ENCODE measurements at regions not wholly inside any gene's neighbourhood (a gene's known extent, or its start where the extent isn't known, plus 50 kb on each side); places are given as distances from the start of the nearest gene placed in this dataset.

- no peak for DNase-seq
- TF ChIP-seq POLR2AphosphoS5 (IDR thresholded peaks at IDR 0.05) (no peak), CTCF (IDR thresholded peaks at IDR 0.05 in 8 of 11, conservative IDR thresholded peaks at IDR 0.05 in 3 of 11) (no peak), POLR2A (IDR thresholded peaks at IDR 0.05) (no peak)
- no peaks in the 10 kb centered on the region for H3K27me3 ChIP-seq (replicated peaks in 1 of 7)
- intact Hi-C loops (cut with DNase I; ENCODE audit: low total_unique reads): no loop called here
- no peak overlapping the region for H3K27ac ChIP-seq
- no peak overlapping the region for H3K4me3 ChIP-seq
- WGBS, 5 donors: 95 to 98% (median 95%) methylated on average over 2 of the region's 2 CpGs
- H3K9me3 ChIP-seq: no peaks in the 10 kb centered on the region
- peaks cover 0 to 5% (median 3%) of the 10 kb centered on the region in 6 donors for H3K4me1 ChIP-seq
- no peaks in the 10 kb centered on the region for H3K36me3 ChIP-seq
Measured at GRCh38 chr17:55571095-55571494, 59.8 kb upstream of the SMIM36 start.

- WGBS, 5 donors: 87 to 97% (median 95%) methylated on average over 6 of the region's 6 CpGs
- Histone ChIP-seq H3K4me3 (no peak overlapping the region), H3K36me3 (no peaks in the 10 kb centered on the region), H3K27me3 (replicated peaks in 1 of 7) (no peaks in the 10 kb centered on the region), H3K4me1 (no peaks in the 10 kb centered on the region), H3K27ac (no peak overlapping the region), H3K9me3 (no peaks in the 10 kb centered on the region)
- TF ChIP-seq POLR2A (IDR thresholded peaks at IDR 0.05): no peak
- TF ChIP-seq CTCF (IDR thresholded peaks at IDR 0.05 in 8 of 11, conservative IDR thresholded peaks at IDR 0.05 in 3 of 11): no peak
- TF ChIP-seq POLR2AphosphoS5 (IDR thresholded peaks at IDR 0.05): no peak
- no peak for DNase-seq
- intact Hi-C loops (cut with DNase I; ENCODE audit: low total_unique reads): no loop called here
Measured at GRCh38 chr17:55570391-55570790, 59.1 kb upstream of the SMIM36 start.

GRCh38 chr17:55567240-55568214 is 56.3 kb upstream of the SMIM36 start:
- 65 to 79% (median 72%) methylated on average over 6 of the region's 6 CpGs for WGBS, 5 donors
- Histone ChIP-seq H3K27me3 (replicated peaks in 1 of 7) (no peaks in the 10 kb centered on the region), H3K27ac (no peak overlapping the region), H3K4me3 (no peak overlapping the region), H3K4me1 (no peaks in the 10 kb centered on the region), H3K9me3 (no peaks in the 10 kb centered on the region), H3K36me3 (no peaks in the 10 kb centered on the region)
- intact Hi-C loops (cut with DNase I; ENCODE audit: low total_unique reads): no loop called here
- DNase-seq: no peak
- TF ChIP-seq POLR2AphosphoS5 (IDR thresholded peaks at IDR 0.05) (no peak), CTCF (IDR thresholded peaks at IDR 0.05 in 8 of 11, conservative IDR thresholded peaks at IDR 0.05 in 3 of 11) (no peak)

GRCh38 chr17:55564081-55564480 is 52.8 kb upstream of the SMIM36 start:
- H3K4me1 ChIP-seq: no peaks in the 10 kb centered on the region

More at GRCh38 chr17:55564081-55564480, 52.8 kb upstream of the SMIM36 start:
- no peak for DNase-seq
- WGBS, 5 donors: 69 to 88% (median 76%) methylated on average over 2 of the region's 2 CpGs
- Histone ChIP-seq H3K27ac (no peak overlapping the region), H3K4me3 (no peak overlapping the region), H3K36me3 (no peaks in the 10 kb centered on the region), H3K27me3 (replicated peaks in 1 of 7) (no peaks in the 10 kb centered on the region), H3K9me3 (no peaks in the 10 kb centered on the region)
- intact Hi-C loops (cut with DNase I; ENCODE audit: low total_unique reads): no loop called here
- no peak for TF ChIP-seq CTCF (IDR thresholded peaks at IDR 0.05 in 8 of 11, conservative IDR thresholded peaks at IDR 0.05 in 3 of 11)
- TF ChIP-seq POLR2AphosphoS5 (IDR thresholded peaks at IDR 0.05): no peak
- no peak for TF ChIP-seq POLR2A (IDR thresholded peaks at IDR 0.05)

Measured in spleen (tissue), 11 donors.